GM12874 (cell line): ENCODE measurements at regions not wholly inside any gene's neighbourhood (a gene's known extent, or its start where the extent isn't known, plus 50 kb on each side); places are given as distances from the start of the nearest gene placed in this dataset.

Experiments
- CTCF ChIP-seq: IDR thresholded peaks from 2 replicates; pipeline ENCODE4 v1.5.1; 2011; ENCODE audit warnings: low read depth, mild to moderate bottlenecking, control low read depth, low read length, moderate library complexity; ENCODE audit not compliant: insufficient read depth

- no peak for TF ChIP-seq CTCF
Measured at GRCh38 chr10:28250782-28251181, 52.1 kb downstream of the MPP7 start.

GRCh38 chr10:28250358-28250757, 52.5 kb downstream of the MPP7 start:
- no peak for TF ChIP-seq CTCF

- TF ChIP-seq CTCF = no peak
Measured at GRCh38 chr10:28249512-28249911, 53.4 kb downstream of the MPP7 start.

- no peak for TF ChIP-seq CTCF
Measured at GRCh38 chr10:28248092-28248491, 54.8 kb downstream of the MPP7 start.

GRCh38 chr10:28246023-28246422, 56.8 kb downstream of the MPP7 start:
- TF ChIP-seq CTCF = no peak

GRCh38 chr10:28243923-28244322, 58.9 kb downstream of the MPP7 start:
- no peak for TF ChIP-seq CTCF

GRCh38 chr10:28242555-28243204, 60.2 kb downstream of the MPP7 start:
- no peak for TF ChIP-seq CTCF
